Stimulated activated CD8-positive, alpha-beta memory T cell treated with anti-CD3 and anti-CD28 coated beads, Interleukin-2, amount 100 ng/mL, for 48 hours (primary cell): ENCODE measurements at regions not wholly inside any gene's neighbourhood (a gene's known extent, or its start where the extent isn't known, plus 50 kb on each side); places are given as distances from the start of the nearest gene placed in this dataset.

ENCODE experiments used
- DNase-seq, 2 donors: peaks; one replicate each; pipeline ENCODE4 v3.0.0-alpha.2; 2020; ENCODE audit warnings: low read depth in 2 of 2

- no peak for DNase-seq
Observed at GRCh38 chr12:65596514-65597091, 227.7 kb upstream of the HMGA2 start.

- DNase-seq: no peak
Observed at GRCh38 chr12:65597527-65597926, 226.8 kb upstream of the HMGA2 start.

GRCh38 chr12:65598688-65599087 lies 225.6 kb upstream of the HMGA2 start:
- no peak for DNase-seq

GRCh38 chr12:65602253-65602609 lies 222.1 kb upstream of the HMGA2 start:
- no peak for DNase-seq

- peak; percentile 15 to 23 for DNase-seq
Observed at GRCh38 chr12:65602610-65603295, 221.5 kb upstream of the HMGA2 start.

- DNase-seq: no peak
Observed at GRCh38 chr12:65603438-65604351, 220.6 kb upstream of the HMGA2 start.

GRCh38 chr12:65605019-65605418 lies 219.3 kb upstream of the HMGA2 start:
- DNase-seq: no peak

- DNase-seq: no peak
Observed at GRCh38 chr12:65606008-65606766, 218.1 kb upstream of the HMGA2 start.

- no peak for DNase-seq
Observed at GRCh38 chr12:65607401-65607841, 216.9 kb upstream of the HMGA2 start.

- DNase-seq: no peak
Observed at GRCh38 chr12:65608319-65608916, 215.9 kb upstream of the HMGA2 start.

GRCh38 chr12:65609359-65609771 lies 214.9 kb upstream of the HMGA2 start:
- DNase-seq: no peak

GRCh38 chr12:65611396-65611795 lies 212.9 kb upstream of the HMGA2 start:
- no peak for DNase-seq

GRCh38 chr12:65612440-65612839 lies 211.8 kb upstream of the HMGA2 start:
- DNase-seq: no peak

GRCh38 chr12:65613692-65614091 lies 210.6 kb upstream of the HMGA2 start:
- no peak for DNase-seq

GRCh38 chr12:65614259-65614889 lies 209.9 kb upstream of the HMGA2 start:
- DNase-seq: no peak

- DNase-seq: no peak
Observed at GRCh38 chr12:65615118-65615517, 209.2 kb upstream of the HMGA2 start.

GRCh38 chr12:65616022-65616421 lies 208.3 kb upstream of the HMGA2 start:
- no peak for DNase-seq

- no peak for DNase-seq
Observed at GRCh38 chr12:65618588-65618987, 205.7 kb upstream of the HMGA2 start.

GRCh38 chr12:65619018-65619417 lies 205.3 kb upstream of the HMGA2 start:
- no peak for DNase-seq

GRCh38 chr12:65620046-65620445 lies 204.2 kb upstream of the HMGA2 start:
- DNase-seq: no peak

- DNase-seq: no peak
Observed at GRCh38 chr12:65622056-65622455, 202.2 kb upstream of the HMGA2 start.
